OCI-LY3 (cell line): ENCODE measurements at regions not wholly inside any gene's neighbourhood (a gene's known extent, or its start where the extent isn't known, plus 50 kb on each side); places are given as distances from the start of the nearest gene placed in this dataset.

ENCODE experiments used
- H2AFZ ChIP-seq: fragments of 200-600, 300-600 bp; shearing (Covaris generic); 2 replicates; pipeline ENCODE4 v1.6.0; 2014; ENCODE audit warnings: antibody characterized with exemption, low read depth, low read length
- H3K27ac ChIP-seq: fragments of 200-600, 300-600 bp; sonication (generic); 2 replicates; pipeline ENCODE4 v1.5.1; 2014; ENCODE audit warnings: mild to moderate bottlenecking, low read length, moderate library complexity, mixed read lengths
- H3K27me3 ChIP-seq: fragments of 200-600, 300-600 bp; sonication (generic); 2 replicates; pipeline ENCODE4 v1.6.1; 2014; ENCODE audit warnings: low read depth, low read length, mixed read lengths
- H3K36me3 ChIP-seq: fragments of 200-600, 300-600 bp; sonication (generic); replicated peaks from 2 replicates; pipeline ENCODE3; 2014; ENCODE audit warnings: low read depth, low read length, mixed read lengths
- H3K4me1 ChIP-seq: fragments of 300-600, 200-600 bp; sonication (generic); 2 replicates; pipeline ENCODE4 v1.6.1; 2014; ENCODE audit warnings: low read length, mixed read lengths
- H3K4me2 ChIP-seq: fragments of 200-600, 300-600 bp; sonication (generic); 2 replicates; pipeline ENCODE4 v1.6.1; 2014; ENCODE audit warnings: low read length, mixed read lengths
- H3K4me3 ChIP-seq: fragments of 300-600, 200-600 bp; sonication (generic); 2 replicates; pipeline ENCODE4 v1.5.1; 2014; ENCODE audit warnings: antibody characterized with exemption, mild to moderate bottlenecking, low read length, moderate library complexity
- H3K79me2 ChIP-seq: fragments of 300-600, 200-600 bp; shearing (Covaris generic); 2 replicates; pipeline ENCODE4 v1.6.1; 2014; ENCODE audit warnings: mild to moderate bottlenecking, low read length, mixed read lengths
- H3K9ac ChIP-seq: fragments of 300-600, 200-600 bp; shearing (Covaris generic); 2 replicates; pipeline ENCODE4 v1.6.0; 2014; ENCODE audit warnings: mild to moderate bottlenecking, low read length, moderate library complexity
- H3K9me3 ChIP-seq: fragments of 200-600, 300-600 bp; shearing (Covaris generic); 2 replicates; pipeline ENCODE4 v1.6.1; 2014; ENCODE audit warnings: low read length, mixed read lengths; ENCODE audit not compliant: insufficient read depth
- H4K20me1 ChIP-seq: fragments of 200-600, 300-600 bp; sonication (generic); 2 replicates; pipeline ENCODE4 v1.6.1; 2016; ENCODE audit warnings: low read length, mixed read lengths; ENCODE audit not compliant: insufficient read depth
- CTCF ChIP-seq: fragments of 200-600, 300-600 bp; sonication (generic); IDR thresholded peaks from 2 replicates; pipeline ENCODE4 v1.5.1; 2014; ENCODE audit warnings: antibody characterized with exemption, low read length, low read depth
- EZH2phosphoT487 ChIP-seq: fragments of 200-600 bp; shearing (Covaris generic); IDR thresholded peaks from 2 replicates; pipeline ENCODE4 v1.6.1; 2018; ENCODE audit warnings: antibody characterized with exemption, mixed run types, low read depth

- TF ChIP-seq CTCF (no peak), EZH2phosphoT487 (no peak)
- no peaks in the 10 kb centered on the region for H3K9me3 ChIP-seq
- no peaks in the 10 kb centered on the region for H3K36me3 ChIP-seq
- H3K79me2 ChIP-seq = no peaks in the 10 kb centered on the region
- no peaks in the 10 kb centered on the region for H3K27me3 ChIP-seq
- H3K27ac ChIP-seq = no peak overlapping the region
- no peak overlapping the region for H3K4me2 ChIP-seq
- H3K4me1 ChIP-seq = no peaks in the 10 kb centered on the region
- H4K20me1 ChIP-seq = no peaks in the 10 kb centered on the region
- H3K4me3 ChIP-seq = no peak overlapping the region
- H2AFZ ChIP-seq = no peak overlapping the region
- no peak overlapping the region for H3K9ac ChIP-seq
Measured at GRCh38 chr14:40098468-40098867, 666.2 kb upstream of the FBXO33 start.

- no peak overlapping the region for H3K9ac ChIP-seq
- H3K79me2 ChIP-seq = no peaks in the 10 kb centered on the region
- H3K4me1 ChIP-seq = no peaks in the 10 kb centered on the region
- no peaks in the 10 kb centered on the region for H4K20me1 ChIP-seq
- H2AFZ ChIP-seq = no peak overlapping the region
- no peaks in the 10 kb centered on the region for H3K9me3 ChIP-seq
- no peak overlapping the region for H3K4me2 ChIP-seq
- H3K36me3 ChIP-seq = no peaks in the 10 kb centered on the region
- H3K27ac ChIP-seq = no peak overlapping the region
- H3K4me3 ChIP-seq = no peak overlapping the region
- TF ChIP-seq EZH2phosphoT487 (no peak), CTCF (no peak)
- no peaks in the 10 kb centered on the region for H3K27me3 ChIP-seq
Measured at GRCh38 chr14:40096968-40097367, 664.7 kb upstream of the FBXO33 start.

GRCh38 chr14:40093800-40094199, 661.6 kb upstream of the FBXO33 start:
- Histone ChIP-seq H2AFZ (no peak overlapping the region), H3K79me2 (no peaks in the 10 kb centered on the region), H4K20me1 (no peaks in the 10 kb centered on the region), H3K9me3 (no peaks in the 10 kb centered on the region), H3K4me1 (no peaks in the 10 kb centered on the region), H3K4me3 (no peak overlapping the region), H3K27me3 (no peaks in the 10 kb centered on the region), H3K36me3 (no peaks in the 10 kb centered on the region), H3K27ac (no peak overlapping the region), H3K9ac (no peak overlapping the region), H3K4me2 (no peak overlapping the region)
- no peak for TF ChIP-seq CTCF
- TF ChIP-seq EZH2phosphoT487 = no peak

- Histone ChIP-seq H3K36me3 (no peaks in the 10 kb centered on the region), H3K4me3 (no peak overlapping the region), H3K27ac (no peak overlapping the region), H2AFZ (no peak overlapping the region), H3K4me2 (no peak overlapping the region), H3K27me3 (no peaks in the 10 kb centered on the region), H3K9me3 (no peaks in the 10 kb centered on the region), H3K4me1 (no peaks in the 10 kb centered on the region), H3K79me2 (no peaks in the 10 kb centered on the region), H3K9ac (no peak overlapping the region), H4K20me1 (no peaks in the 10 kb centered on the region)
- TF ChIP-seq EZH2phosphoT487 (no peak), CTCF (no peak)
Measured at GRCh38 chr14:40074169-40074568, 641.9 kb upstream of the FBXO33 start.
